Mucosa of descending colon (tissue), 3 donors: ENCODE measurements at regions not wholly inside any gene's neighbourhood (a gene's known extent, or its start where the extent isn't known, plus 50 kb on each side); places are given as distances from the start of the nearest gene placed in this dataset.

ENCODE experiments used
- ATAC-seq: fragments of 200-7000 bp; cut with Tn5 transposase; one replicate; pipeline ENCODE4 v1.9.1; 2020; ENCODE audit warnings: mild to moderate bottlenecking, moderate library complexity
- DNase-seq, 3 donors: peaks; one replicate each; pipeline ENCODE4 v3.0.0-alpha.2; 2020
- H3K36me3 ChIP-seq: fragments of 200-600 bp; one replicate; pipeline ENCODE4 v1.8.0; 2021; ENCODE audit warnings: low read depth, mild to moderate bottlenecking
- H3K4me1 ChIP-seq: fragments of 200-600 bp; one replicate; pipeline ENCODE4 v1.8.0; 2021; ENCODE audit warnings: low read depth, mild to moderate bottlenecking
- H3K4me3 ChIP-seq: fragments of 200-600 bp; one replicate; pipeline ENCODE4 v1.8.0; 2021; ENCODE audit warnings: mild to moderate bottlenecking
- H3K9me3 ChIP-seq: fragments of 200-600 bp; one replicate; pipeline ENCODE4 v1.8.0; 2021; ENCODE audit warnings: mild to moderate bottlenecking
- intact Hi-C, 2 donors: fragments of 100-400 bp; cut with DNase I in 1 of 2; cut with micrococcal nuclease in 1 of 2; formaldehyde crosslinking; loops; one replicate each; pipeline versions ENCODE4 v1.11.0 to v1.11.1; 2022; cut with DNase I, micrococcal nuclease
- TF ChIP-seq, protein P1 (sequence below): fragments of 200-600 bp; IDR thresholded peaks from one replicate; pipeline ENCODE4 v1.8.0; 2022; ENCODE audit warnings: antibody characterized with exemption, mild to moderate bottlenecking
- donor health status: DM: no; HTN: no; CAD: no; lungs with moderate emphysema.
- donor health status: DM: no; HTN: no; CAD: no.
- donor health status: DM: no; HTN: yes; CAD: no.

DNA sequence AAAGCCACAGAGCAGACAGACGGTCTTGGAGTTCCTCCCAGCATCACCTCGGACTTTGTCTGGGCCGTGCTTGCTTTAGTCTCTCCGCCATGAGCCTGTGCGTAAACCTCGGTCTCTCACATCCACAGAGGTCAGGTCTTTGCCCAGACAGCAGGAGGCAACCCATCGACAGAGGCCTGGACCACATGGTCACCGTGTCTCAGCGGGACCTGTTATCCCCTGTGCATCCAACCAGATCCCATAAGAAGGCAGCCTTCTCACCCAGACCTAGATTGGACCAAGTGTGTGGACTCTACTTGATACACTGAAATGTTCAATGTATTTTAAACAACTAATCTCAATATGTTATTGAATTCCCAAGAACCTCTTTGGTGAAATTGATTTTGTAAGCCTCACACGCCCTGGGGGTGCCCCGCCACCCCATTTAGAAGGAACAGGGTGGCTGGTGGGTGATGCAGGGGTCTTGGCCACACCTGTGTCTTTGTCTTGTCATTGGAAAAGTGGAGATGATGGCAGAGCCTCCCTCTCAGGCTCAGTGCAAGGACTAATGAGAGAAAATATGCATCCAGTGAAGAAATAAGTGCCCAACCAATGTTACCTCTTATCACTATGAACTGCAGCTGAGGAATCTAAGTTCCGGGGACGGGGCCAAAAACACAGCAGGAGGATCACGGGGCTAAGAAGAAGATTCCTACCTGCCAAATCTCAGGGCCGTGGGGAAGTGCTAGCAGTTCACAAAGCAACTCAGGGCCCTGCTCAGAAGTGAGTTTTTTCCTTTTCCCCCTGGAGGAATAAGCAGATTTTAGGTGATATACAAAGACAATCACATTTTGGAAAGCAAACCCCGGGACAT is 101.6 kb upstream of the BACE2 start:
- Histone ChIP-seq H3K4me3 (no peak overlapping the region), H3K36me3 (no peaks in the 10 kb centered on the region), H3K4me1 (peaks cover 4% of the 10 kb centered on the region), H3K9me3 (no peaks in the 10 kb centered on the region)
- DNase-seq (no peak), ATAC-seq (no peak)
- TF ChIP-seq, protein P1, sequence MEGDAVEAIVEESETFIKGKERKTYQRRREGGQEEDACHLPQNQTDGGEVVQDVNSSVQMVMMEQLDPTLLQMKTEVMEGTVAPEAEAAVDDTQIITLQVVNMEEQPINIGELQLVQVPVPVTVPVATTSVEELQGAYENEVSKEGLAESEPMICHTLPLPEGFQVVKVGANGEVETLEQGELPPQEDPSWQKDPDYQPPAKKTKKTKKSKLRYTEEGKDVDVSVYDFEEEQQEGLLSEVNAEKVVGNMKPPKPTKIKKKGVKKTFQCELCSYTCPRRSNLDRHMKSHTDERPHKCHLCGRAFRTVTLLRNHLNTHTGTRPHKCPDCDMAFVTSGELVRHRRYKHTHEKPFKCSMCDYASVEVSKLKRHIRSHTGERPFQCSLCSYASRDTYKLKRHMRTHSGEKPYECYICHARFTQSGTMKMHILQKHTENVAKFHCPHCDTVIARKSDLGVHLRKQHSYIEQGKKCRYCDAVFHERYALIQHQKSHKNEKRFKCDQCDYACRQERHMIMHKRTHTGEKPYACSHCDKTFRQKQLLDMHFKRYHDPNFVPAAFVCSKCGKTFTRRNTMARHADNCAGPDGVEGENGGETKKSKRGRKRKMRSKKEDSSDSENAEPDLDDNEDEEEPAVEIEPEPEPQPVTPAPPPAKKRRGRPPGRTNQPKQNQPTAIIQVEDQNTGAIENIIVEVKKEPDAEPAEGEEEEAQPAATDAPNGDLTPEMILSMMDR = no peak
- intact Hi-C loops = loop anchor here in 1 of 2 donors (5.0 kb wide), 1 partner anchor 599 kb away; no protein-coding TSS in a partner anchor

DNA sequence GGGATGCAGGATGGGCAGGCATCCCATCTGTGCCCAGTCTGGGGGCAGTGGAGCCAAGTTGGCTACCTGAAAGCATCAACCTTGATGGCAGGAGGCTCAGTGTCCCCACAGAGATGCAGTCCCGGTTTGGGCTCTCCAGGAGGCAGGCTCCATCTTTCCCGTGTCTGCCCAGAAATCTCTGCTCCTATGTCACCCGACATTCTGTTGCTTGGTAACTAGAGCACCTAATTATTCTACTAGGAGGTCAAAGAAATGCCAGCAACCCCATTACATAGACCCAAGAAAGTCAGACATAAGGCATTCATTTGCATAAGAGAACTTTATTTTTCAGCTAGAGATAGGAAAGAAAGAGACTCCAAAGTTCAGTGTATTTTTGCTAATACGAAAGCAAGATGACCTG is 100.3 kb upstream of the BACE2 start:
- no peaks in the 10 kb centered on the region for H3K9me3 ChIP-seq
- DNase-seq = no peak
- no peaks in the 10 kb centered on the region for H3K36me3 ChIP-seq
- no peak overlapping the region for H3K4me3 ChIP-seq
- intact Hi-C loops = loop anchor here in 1 of 2 donors (5.0 kb wide), 1 partner anchor 600 kb away; no protein-coding TSS in a partner anchor
- ATAC-seq = no peak
- TF ChIP-seq, protein P1 = no peak
- peaks cover 4% of the 10 kb centered on the region for H3K4me1 ChIP-seq

DNA sequence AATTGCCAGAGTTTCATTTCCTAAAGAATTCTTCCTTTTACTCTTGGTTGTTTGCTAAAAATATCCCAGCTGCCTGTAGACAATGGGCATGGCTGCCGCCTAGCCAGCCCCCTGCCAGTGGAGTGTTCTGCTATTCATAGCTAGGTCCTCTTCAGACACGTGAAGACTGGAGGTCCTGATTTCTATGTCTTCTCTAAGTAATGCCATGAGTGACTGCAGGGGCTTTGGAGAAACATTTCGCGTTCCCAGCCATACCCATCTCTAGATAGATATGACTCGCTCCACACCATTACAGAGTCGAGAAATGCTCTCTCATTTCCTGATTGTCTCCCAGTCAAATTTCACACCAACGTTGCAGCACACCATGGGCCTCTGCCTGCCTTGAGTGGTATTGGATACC is 99.5 kb upstream of the BACE2 start:
- TF ChIP-seq, protein P1 = no peak
- H3K36me3 ChIP-seq = no peaks in the 10 kb centered on the region
- intact Hi-C loops = loop anchor here in 1 of 2 donors (5.0 kb wide), 1 partner anchor 601 kb away; no protein-coding TSS in a partner anchor
- H3K9me3 ChIP-seq = no peaks in the 10 kb centered on the region
- H3K4me1 ChIP-seq = peaks cover 4% of the 10 kb centered on the region
- no peak overlapping the region for H3K4me3 ChIP-seq
- DNase-seq (no peak), ATAC-seq (no peak)

DNA sequence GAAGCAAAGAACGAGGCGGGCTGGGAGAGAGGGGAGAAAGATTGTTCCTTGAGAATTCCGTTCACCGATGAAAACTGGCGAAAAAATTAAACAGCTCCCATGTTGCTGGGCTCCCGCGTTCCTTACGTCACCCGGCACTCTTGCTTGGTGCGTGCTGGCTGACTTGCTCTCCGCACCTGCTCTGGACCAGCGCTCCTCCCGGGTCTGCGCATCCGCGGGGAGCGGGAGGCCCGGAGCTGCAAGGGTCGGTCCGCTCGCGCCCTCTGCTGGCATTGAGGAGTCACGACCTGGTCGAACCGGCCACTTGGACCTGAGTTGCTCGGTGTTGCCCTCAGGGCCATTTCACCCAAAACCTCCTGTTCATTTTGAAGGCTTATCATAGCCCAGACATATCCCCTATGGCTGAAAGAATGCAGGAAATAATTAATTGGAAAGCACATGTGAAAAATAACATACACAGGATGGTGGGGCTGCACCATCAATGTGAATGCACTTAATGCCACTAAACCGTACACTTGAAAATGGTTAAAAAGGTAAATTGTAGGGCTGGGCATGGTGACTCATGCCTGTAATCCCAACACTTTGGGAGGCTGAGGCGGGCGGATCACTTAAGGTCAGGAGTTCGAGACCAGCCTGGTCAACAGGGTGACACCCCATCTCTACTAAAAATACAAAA is 98.9 kb upstream of the BACE2 start:
- Histone ChIP-seq H3K4me3 (no peak overlapping the region), H3K9me3 (no peaks in the 10 kb centered on the region), H3K4me1 (peaks cover 4% of the 10 kb centered on the region), H3K36me3 (no peaks in the 10 kb centered on the region)
- TF ChIP-seq, protein P1 = peak; percentile 78
- ATAC-seq (peak; percentile 87), DNase-seq (peak; percentile 65 to 78 (median 69))
- intact Hi-C loops = loop anchor here in 1 of 2 donors (5.0 kb wide), 1 partner anchor 602 kb away; no protein-coding TSS in a partner anchor

DNA sequence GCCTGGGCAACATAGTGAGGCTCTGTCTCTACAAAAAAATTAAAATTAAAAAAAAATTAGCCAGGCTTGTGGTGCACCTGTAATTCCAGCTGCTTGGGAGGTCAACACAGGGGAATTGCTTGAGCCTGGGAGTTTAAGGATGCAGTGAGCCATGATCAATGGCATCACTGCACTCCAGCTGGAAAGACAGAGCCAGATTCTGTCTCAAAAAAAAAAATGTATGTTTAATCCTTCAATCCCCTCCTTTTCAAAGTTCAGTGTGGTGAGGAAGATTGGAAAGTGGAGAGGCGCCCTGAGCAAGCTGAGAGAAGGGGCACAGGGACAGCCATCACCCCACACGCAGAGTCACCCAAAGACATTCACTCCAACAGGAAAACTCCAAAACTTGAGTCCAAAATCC is 97.7 kb upstream of the BACE2 start:
- Histone ChIP-seq H3K36me3 (no peaks in the 10 kb centered on the region), H3K9me3 (no peaks in the 10 kb centered on the region), H3K4me3 (no peak overlapping the region), H3K4me1 (peaks cover 4% of the 10 kb centered on the region)
- no peak for ATAC-seq
- TF ChIP-seq, protein P1 = no peak
- no peak for DNase-seq
- intact Hi-C loops = loop anchor here in 1 of 2 donors (5.0 kb wide), 1 partner anchor 928 kb away; no protein-coding TSS in a partner anchor
